Mesenchymal stem cell (in vitro differentiated cells and primary cell): ENCODE measurements at regions not wholly inside any gene's neighbourhood (a gene's known extent, or its start where the extent isn't known, plus 50 kb on each side); places are given as distances from the start of the nearest gene placed in this dataset.

Experiments used
- DNase-seq: peaks from one replicate; pipeline ENCODE4 v3.0.0-alpha.2; 2013
- H2AFZ ChIP-seq: one replicate; pipeline ENCODE4 v1.6.1; 2013; ENCODE audit warnings: low read depth, mild to moderate bottlenecking, control low read depth, inconsistent platforms, low read length, moderate library complexity
- H2AK5ac ChIP-seq: 2 replicates; pipeline ENCODE4 v1.6.1; 2013; ENCODE audit warnings: low read length, moderate library complexity, mild to moderate bottlenecking, inconsistent platforms; ENCODE audit not compliant: severe bottlenecking
- H2BK120ac ChIP-seq: one replicate; pipeline ENCODE4 v1.6.1; 2013; ENCODE audit warnings: low read depth, mild to moderate bottlenecking, inconsistent platforms, low read length, moderate library complexity
- H2BK12ac ChIP-seq, 2 experiments: one replicate each; pipeline ENCODE4 v1.6.1; 2013; ENCODE audit warnings: inconsistent platforms in 2 of 2, low read length in 2 of 2, mild to moderate bottlenecking in 2 of 2, moderate library complexity in 2 of 2, control low read depth in 1 of 2
- H2BK15ac ChIP-seq: one replicate; pipeline ENCODE4 v1.6.1; 2013; ENCODE audit warnings: mild to moderate bottlenecking, low read depth, inconsistent platforms; ENCODE audit not compliant: poor library complexity, severe bottlenecking
- H2BK5ac ChIP-seq: 2 replicates; pipeline ENCODE4 v1.6.1; 2013; ENCODE audit warnings: low read depth, mild to moderate bottlenecking, low read length, control low read depth, inconsistent platforms; ENCODE audit not compliant: poor library complexity, severe bottlenecking
- H3K14ac ChIP-seq, 2 experiments: one replicate each; pipeline ENCODE4 v1.6.1; 2013; ENCODE audit warnings: inconsistent platforms in 2 of 2, low read length in 2 of 2, control low read depth in 1 of 2, mild to moderate bottlenecking in 1 of 2, moderate library complexity in 1 of 2
- H3K18ac ChIP-seq, 2 experiments: one replicate each; pipeline ENCODE4 v1.6.1; 2013; ENCODE audit warnings: inconsistent platforms in 2 of 2, low read length in 2 of 2, control low read depth in 1 of 2, low read depth in 1 of 2, mild to moderate bottlenecking in 1 of 2
- H3K23ac ChIP-seq, 2 experiments: one replicate each; pipeline ENCODE4 v1.6.1; 2013; ENCODE audit warnings: inconsistent platforms in 2 of 2, low read length in 2 of 2, mild to moderate bottlenecking in 2 of 2, moderate library complexity in 2 of 2, control low read depth in 1 of 2
- H3K27ac ChIP-seq: 2 replicates; pipeline ENCODE4 v1.5.1; 2013; ENCODE audit warnings: mild to moderate bottlenecking, moderate library complexity, low read length, control low read depth, inconsistent platforms; ENCODE audit not compliant: poor library complexity, severe bottlenecking
- H3K27me3 ChIP-seq, 2 experiments: 2 replicates each; pipeline versions ENCODE4 v1.6.1 to v1.7.0; 2013; ENCODE audit warnings: low read length in 2 of 2, mild to moderate bottlenecking in 2 of 2, moderate library complexity in 2 of 2, control low read depth in 1 of 2, inconsistent platforms in 1 of 2; ENCODE audit not compliant: control insufficient read depth in 1 of 2, insufficient read depth in 1 of 2
- H3K36me3 ChIP-seq, 2 experiments: 2 replicates each; pipeline versions ENCODE4 v1.6.1 to v1.7.0; 2013; ENCODE audit warnings: low read length in 2 of 2, control low read depth in 1 of 2, inconsistent platforms in 1 of 2, low read depth in 1 of 2, mild to moderate bottlenecking in 1 of 2; ENCODE audit not compliant: insufficient read depth in 2 of 2, control insufficient read depth in 1 of 2
- H3K4ac ChIP-seq, 2 experiments: one replicate each; pipeline ENCODE4 v1.6.1; 2013; ENCODE audit warnings: inconsistent platforms in 2 of 2, low read length in 2 of 2, mild to moderate bottlenecking in 2 of 2, moderate library complexity in 2 of 2, control low read depth in 1 of 2, low read depth in 1 of 2
- H3K4me1 ChIP-seq: 2 replicates; pipeline ENCODE4 v1.6.1; 2013; ENCODE audit warnings: low read depth, low read length, control low read depth; ENCODE audit not compliant: control insufficient read depth, insufficient read depth
- H3K4me2 ChIP-seq: 2 replicates; pipeline ENCODE4 v1.6.1; 2013; ENCODE audit warnings: low read length, mild to moderate bottlenecking, inconsistent platforms; ENCODE audit not compliant: poor library complexity, severe bottlenecking
- H3K4me3 ChIP-seq, 2 experiments: 2 replicates each; pipeline versions ENCODE4 v1.5.1 to v1.7.0; 2013; ENCODE audit warnings: low read length in 2 of 2, mild to moderate bottlenecking in 2 of 2, control low read depth in 1 of 2, low read depth in 1 of 2; ENCODE audit not compliant: insufficient read depth in 1 of 2
- H3K79me1 ChIP-seq: replicated peaks from 2 replicates; pipeline ENCODE4 v1.6.1; 2013; ENCODE audit warnings: mild to moderate bottlenecking, control low read depth, low read length, inconsistent platforms; ENCODE audit not compliant: poor library complexity, severe bottlenecking
- H3K9ac ChIP-seq: 2 replicates; pipeline ENCODE4 v1.7.0; 2013; ENCODE audit warnings: mild to moderate bottlenecking, low read length, moderate library complexity
- H3K9me3 ChIP-seq: 2 replicates; pipeline ENCODE4 v1.7.0; 2013; ENCODE audit warnings: mild to moderate bottlenecking, low read length; ENCODE audit not compliant: control insufficient read depth
- H4K8ac ChIP-seq: one replicate; pipeline ENCODE4 v1.6.1; 2013; ENCODE audit warnings: inconsistent platforms, mild to moderate bottlenecking, low read length, moderate library complexity
- H4K91ac ChIP-seq: one replicate; pipeline ENCODE4 v1.6.1; 2013; ENCODE audit warnings: mild to moderate bottlenecking, low read length, inconsistent platforms
- WGBS: methylation state at CpG from one replicate; pipeline ENCODE4 v1.1.7; 2013; ENCODE audit warnings: mixed read lengths; 5-methylcytosine and 5-hydroxymethylcytosine counted together

GRCh38 chr5:143562935-143563334 is 159.4 kb upstream of the NR3C1 start:
- no peak overlapping the region for H3K4me3 ChIP-seq
- peak overlapping the region; percentile 58 for H3K9ac ChIP-seq
- no peak overlapping the region for H4K8ac ChIP-seq
- no peak overlapping the region for H3K23ac ChIP-seq
- H4K91ac ChIP-seq = no peak overlapping the region
- no peak overlapping the region for H3K14ac ChIP-seq
- H3K4ac ChIP-seq = no peak overlapping the region
- H3K4me1 ChIP-seq = peaks cover 4% of the 10 kb centered on the region
- no peak overlapping the region for H3K18ac ChIP-seq
- H3K9me3 ChIP-seq = no peaks in the 10 kb centered on the region
- WGBS = 85% methylated on average over 4 of the region's 4 CpGs
- no peak overlapping the region for H2BK120ac ChIP-seq
- H2BK15ac ChIP-seq = no peak overlapping the region
- H3K27me3 ChIP-seq = no peaks in the 10 kb centered on the region
- H2BK5ac ChIP-seq = no peak overlapping the region
- no peak overlapping the region for H3K4me2 ChIP-seq
- DNase-seq = peak; percentile 39
- no peak overlapping the region for H2AK5ac ChIP-seq
- H3K79me1 ChIP-seq = no peaks in the 10 kb centered on the region
- peak overlapping the region in 1 of 2 experiments; percentile 31 for H2BK12ac ChIP-seq
- no peak overlapping the region for H2AFZ ChIP-seq
- no peak overlapping the region for H3K27ac ChIP-seq
- no peaks in the 10 kb centered on the region for H3K36me3 ChIP-seq

- Histone ChIP-seq H3K4me2 (no peak overlapping the region), H2BK5ac (no peak overlapping the region), H3K9me3 (no peaks in the 10 kb centered on the region), H3K27me3 (no peaks in the 10 kb centered on the region), H2BK12ac (no peak overlapping the region), H3K36me3 (no peaks in the 10 kb centered on the region), H3K23ac (no peak overlapping the region), H4K8ac (no peak overlapping the region), H3K14ac (no peak overlapping the region), H2AFZ (no peak overlapping the region), H3K9ac (no peak overlapping the region), H3K4ac (no peak overlapping the region), H3K79me1 (no peaks in the 10 kb centered on the region), H2AK5ac (no peak overlapping the region), H3K4me1 (peaks cover 4% of the 10 kb centered on the region), H3K18ac (no peak overlapping the region), H2BK120ac (no peak overlapping the region), H3K27ac (no peak overlapping the region), H3K4me3 (no peak overlapping the region), H2BK15ac (no peak overlapping the region), H4K91ac (no peak overlapping the region)
- 94% methylated on average over 4 of the region's 4 CpGs for WGBS
- no peak for DNase-seq
Observed at GRCh38 chr5:143561219-143561618, 157.7 kb upstream of the NR3C1 start.

DNA sequence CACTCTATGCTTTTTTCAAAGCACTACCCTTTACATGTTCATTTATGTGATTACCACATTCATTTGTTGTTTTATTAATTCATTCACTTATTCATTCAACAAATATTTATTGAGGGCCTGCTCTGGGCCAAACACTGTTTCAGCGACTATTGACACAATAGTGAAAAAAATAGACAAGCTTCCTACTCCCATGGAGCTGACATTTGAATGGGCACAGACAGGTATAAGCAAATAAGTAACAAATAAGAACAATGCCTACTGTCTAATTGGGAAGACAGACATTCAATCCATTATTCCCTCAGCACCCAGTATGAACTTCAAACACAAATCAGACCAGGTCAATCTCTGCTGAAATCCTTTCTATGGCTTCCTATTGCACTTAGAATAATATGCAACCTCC is 156.9 kb upstream of the NR3C1 start:
- Histone ChIP-seq H2BK5ac (no peak overlapping the region), H3K18ac (no peak overlapping the region), H3K14ac (no peak overlapping the region), H3K4me3 (no peak overlapping the region), H3K9ac (no peak overlapping the region), H3K4me2 (no peak overlapping the region), H2AFZ (no peak overlapping the region), H2BK12ac (no peak overlapping the region), H3K23ac (no peak overlapping the region), H3K4ac (no peak overlapping the region), H3K36me3 (no peaks in the 10 kb centered on the region), H3K27ac (no peak overlapping the region), H2BK120ac (no peak overlapping the region), H3K9me3 (no peaks in the 10 kb centered on the region), H2AK5ac (no peak overlapping the region), H4K91ac (no peak overlapping the region), H3K27me3 (no peaks in the 10 kb centered on the region), H2BK15ac (no peak overlapping the region), H4K8ac (no peak overlapping the region), H3K79me1 (no peaks in the 10 kb centered on the region), H3K4me1 (peaks cover 4% of the 10 kb centered on the region)
- WGBS = 88% methylated on average over 1 of the region's 1 CpG
- no peak for DNase-seq

GRCh38 chr5:143559586-143560109 is 156.2 kb upstream of the NR3C1 start:
- no CpG with 5 or more reads among the region's 1 CpG for WGBS
- no peak overlapping the region for H2AK5ac ChIP-seq
- H3K27me3 ChIP-seq = no peaks in the 10 kb centered on the region
- no peaks in the 10 kb centered on the region for H3K79me1 ChIP-seq
- H2BK5ac ChIP-seq = no peak overlapping the region
- no peak overlapping the region for H3K14ac ChIP-seq
- H3K36me3 ChIP-seq = no peaks in the 10 kb centered on the region
- H3K9ac ChIP-seq = no peak overlapping the region
- no peak overlapping the region for H4K8ac ChIP-seq
- no peaks in the 10 kb centered on the region for H3K9me3 ChIP-seq
- no peak overlapping the region for H3K18ac ChIP-seq
- no peak overlapping the region for H2AFZ ChIP-seq
- no peak overlapping the region for H3K23ac ChIP-seq
- no peak overlapping the region for H3K4me3 ChIP-seq
- peaks cover 4% of the 10 kb centered on the region for H3K4me1 ChIP-seq
- no peak overlapping the region for H2BK12ac ChIP-seq
- H4K91ac ChIP-seq = no peak overlapping the region
- no peak overlapping the region for H3K4ac ChIP-seq
- no peak overlapping the region for H3K4me2 ChIP-seq
- H2BK15ac ChIP-seq = no peak overlapping the region
- H2BK120ac ChIP-seq = no peak overlapping the region
- H3K27ac ChIP-seq = no peak overlapping the region
- DNase-seq = no peak
